Brain microvascular endothelial cell (primary cell): ENCODE measurements at regions not wholly inside any gene's neighbourhood (a gene's known extent, or its start where the extent isn't known, plus 50 kb on each side); places are given as distances from the start of the nearest gene placed in this dataset.

Source experiments
- DNase-seq: peaks from one replicate; pipeline ENCODE4 v3.0.0-alpha.2; 2020
- H3K27ac ChIP-seq: fragments of 250-450 bp; sonication (Bioruptor Pico); 2 replicates; pipeline ENCODE4 v1.5.1; 2020; ENCODE audit warnings: mild to moderate bottlenecking, moderate library complexity
- H3K27me3 ChIP-seq: fragments of 250-450 bp; sonication (Bioruptor Pico); replicated peaks from 2 replicates; pipeline ENCODE4 v1.5.1; 2020; ENCODE audit warnings: mild to moderate bottlenecking
- H3K36me3 ChIP-seq: fragments of 250-450 bp; sonication (Bioruptor Pico); replicated peaks from 2 replicates; pipeline ENCODE4 v1.5.1; 2020; ENCODE audit warnings: mild to moderate bottlenecking
- H3K4me3 ChIP-seq: 2 replicates; pipeline ENCODE4 v1.5.1; 2011; ENCODE audit warnings: low read depth, mild to moderate bottlenecking, control low read depth, low read length, moderate library complexity
- in situ Hi-C: cut with HindIII; loops from 2 replicates; pipeline ENCODE4 v1.10.0; 2017; ENCODE audit warnings: low sequenced_read_pairs, low pct_ligation_motif_present
- TF ChIP-seq, protein P1 (sequence below): IDR thresholded peaks from 2 replicates; pipeline ENCODE4 v1.5.1; 2011; ENCODE audit warnings: low read depth, mild to moderate bottlenecking, moderate library complexity, low read length, control low read depth, inconsistent platforms; ENCODE audit errors: missing control alignments

DNA sequence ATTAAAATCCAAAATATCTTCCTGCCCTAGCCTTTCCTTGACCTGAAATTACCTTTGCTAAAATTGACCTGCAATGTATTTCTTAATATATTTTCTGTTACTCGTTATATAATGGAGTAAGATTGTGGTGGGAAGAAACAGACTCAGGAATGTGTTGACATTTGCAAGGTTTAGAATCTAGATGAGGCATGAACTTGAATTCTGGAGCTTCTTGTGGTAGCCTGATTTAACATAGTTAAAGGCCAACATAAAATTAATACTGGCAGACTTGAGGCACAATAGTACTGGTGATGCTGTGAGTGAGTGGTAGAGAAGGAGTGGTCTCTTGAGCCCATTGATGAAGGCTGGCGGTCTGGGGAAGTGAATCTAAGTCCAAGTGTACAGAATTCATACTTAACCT lies 197.9 kb upstream of the SPRY1 start:
- in situ Hi-C loops, result no loop called here
- Histone ChIP-seq H3K4me3 (no peak overlapping the region), H3K27ac (no peak overlapping the region), H3K36me3 (no peaks in the 10 kb centered on the region), H3K27me3 (no peaks in the 10 kb centered on the region)
- TF ChIP-seq, protein P1, sequence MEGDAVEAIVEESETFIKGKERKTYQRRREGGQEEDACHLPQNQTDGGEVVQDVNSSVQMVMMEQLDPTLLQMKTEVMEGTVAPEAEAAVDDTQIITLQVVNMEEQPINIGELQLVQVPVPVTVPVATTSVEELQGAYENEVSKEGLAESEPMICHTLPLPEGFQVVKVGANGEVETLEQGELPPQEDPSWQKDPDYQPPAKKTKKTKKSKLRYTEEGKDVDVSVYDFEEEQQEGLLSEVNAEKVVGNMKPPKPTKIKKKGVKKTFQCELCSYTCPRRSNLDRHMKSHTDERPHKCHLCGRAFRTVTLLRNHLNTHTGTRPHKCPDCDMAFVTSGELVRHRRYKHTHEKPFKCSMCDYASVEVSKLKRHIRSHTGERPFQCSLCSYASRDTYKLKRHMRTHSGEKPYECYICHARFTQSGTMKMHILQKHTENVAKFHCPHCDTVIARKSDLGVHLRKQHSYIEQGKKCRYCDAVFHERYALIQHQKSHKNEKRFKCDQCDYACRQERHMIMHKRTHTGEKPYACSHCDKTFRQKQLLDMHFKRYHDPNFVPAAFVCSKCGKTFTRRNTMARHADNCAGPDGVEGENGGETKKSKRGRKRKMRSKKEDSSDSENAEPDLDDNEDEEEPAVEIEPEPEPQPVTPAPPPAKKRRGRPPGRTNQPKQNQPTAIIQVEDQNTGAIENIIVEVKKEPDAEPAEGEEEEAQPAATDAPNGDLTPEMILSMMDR, result no peak
- no peak for DNase-seq

DNA sequence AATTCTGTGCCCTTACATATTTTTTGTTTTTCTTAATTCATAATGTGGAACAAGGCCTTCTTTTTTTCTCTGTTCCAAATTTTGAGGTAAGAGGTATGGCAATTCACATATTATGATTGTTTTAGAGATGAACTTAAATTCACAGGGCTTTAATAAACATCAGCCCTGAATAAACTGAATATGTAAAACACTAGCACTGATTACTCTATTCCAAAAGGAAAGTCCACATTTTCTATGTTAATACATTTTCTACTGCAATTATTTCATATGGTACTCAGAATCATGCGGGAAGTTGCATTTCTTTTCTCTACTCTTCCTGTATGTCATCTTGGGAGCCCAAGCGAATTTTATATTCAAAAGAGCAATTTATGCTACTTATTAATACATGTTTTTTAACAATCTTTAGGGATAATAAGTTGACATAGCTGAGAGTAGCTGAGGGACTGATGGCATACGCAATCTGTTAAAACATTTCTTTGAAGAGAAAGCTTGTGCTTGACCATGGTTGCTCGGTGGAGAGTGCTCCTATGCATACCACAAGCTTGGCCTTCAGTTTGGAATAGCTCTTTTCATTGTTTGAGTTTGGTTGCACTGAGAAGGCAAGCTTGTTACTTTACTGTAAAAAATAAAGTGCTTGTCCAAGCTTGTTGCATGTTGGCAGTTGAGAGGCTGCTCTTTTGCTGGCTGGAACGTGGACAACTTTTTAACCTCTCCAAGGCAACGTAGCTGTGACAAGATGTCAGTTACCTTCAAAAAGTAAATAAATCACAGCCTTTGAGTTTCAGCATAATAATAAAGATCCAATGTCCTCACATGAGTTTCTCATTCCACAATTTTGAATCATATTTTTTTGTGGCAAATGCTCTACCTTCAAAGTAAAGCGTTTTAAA lies 196.3 kb upstream of the SPRY1 start:
- H3K27ac ChIP-seq, result no peak overlapping the region
- in situ Hi-C loops, result no loop called here
- DNase-seq, result no peak
- H3K27me3 ChIP-seq, result no peaks in the 10 kb centered on the region
- H3K4me3 ChIP-seq, result no peak overlapping the region
- TF ChIP-seq, protein P1, result no peak
- H3K36me3 ChIP-seq, result no peaks in the 10 kb centered on the region

DNA sequence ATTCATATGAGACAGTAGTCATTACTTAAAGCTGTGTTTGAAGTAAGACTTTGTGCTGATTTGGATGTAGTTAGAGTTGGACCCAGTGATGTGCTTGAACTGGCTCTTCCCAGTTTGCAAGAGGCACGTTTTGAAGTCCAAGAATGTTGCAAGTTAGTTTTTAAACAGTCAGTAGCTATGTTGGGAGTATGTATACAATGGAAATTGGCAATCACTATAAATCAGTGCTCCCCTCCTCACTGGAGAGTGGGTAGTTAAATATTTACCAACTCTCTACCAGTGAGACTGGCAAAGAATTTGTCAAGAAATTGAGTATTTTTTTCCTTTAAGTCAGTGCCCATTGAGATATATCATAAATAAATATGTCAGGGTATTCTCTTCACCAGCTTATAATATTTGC lies 191.9 kb upstream of the SPRY1 start:
- in situ Hi-C loops, result no loop called here
- Histone ChIP-seq H3K4me3 (no peak overlapping the region), H3K27me3 (no peaks in the 10 kb centered on the region), H3K27ac (no peak overlapping the region), H3K36me3 (no peaks in the 10 kb centered on the region)
- no peak for DNase-seq
- TF ChIP-seq, protein P1, result no peak

DNA sequence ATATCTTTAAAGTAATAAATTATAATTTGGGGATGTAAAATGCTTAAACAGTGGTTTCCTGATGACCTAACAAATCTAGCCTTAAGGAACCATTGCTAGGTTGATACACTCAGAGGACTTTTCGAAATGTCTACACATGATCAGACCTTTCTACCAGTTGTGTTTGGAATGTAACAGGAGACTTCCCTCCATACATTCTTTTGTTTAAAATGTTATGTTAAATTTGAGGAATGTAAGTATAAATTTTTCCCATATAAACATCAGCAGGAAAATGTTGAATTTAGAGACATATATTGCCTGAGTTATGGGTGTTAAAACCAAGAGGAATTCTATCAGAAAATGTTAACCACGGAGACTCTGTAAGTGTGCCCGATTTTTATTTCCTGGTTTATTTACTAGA lies 190.6 kb upstream of the SPRY1 start:
- TF ChIP-seq, protein P1, result no peak
- Histone ChIP-seq H3K4me3 (no peak overlapping the region), H3K27ac (no peak overlapping the region), H3K36me3 (no peaks in the 10 kb centered on the region), H3K27me3 (no peaks in the 10 kb centered on the region)
- in situ Hi-C loops, result no loop called here
- no peak for DNase-seq

DNA sequence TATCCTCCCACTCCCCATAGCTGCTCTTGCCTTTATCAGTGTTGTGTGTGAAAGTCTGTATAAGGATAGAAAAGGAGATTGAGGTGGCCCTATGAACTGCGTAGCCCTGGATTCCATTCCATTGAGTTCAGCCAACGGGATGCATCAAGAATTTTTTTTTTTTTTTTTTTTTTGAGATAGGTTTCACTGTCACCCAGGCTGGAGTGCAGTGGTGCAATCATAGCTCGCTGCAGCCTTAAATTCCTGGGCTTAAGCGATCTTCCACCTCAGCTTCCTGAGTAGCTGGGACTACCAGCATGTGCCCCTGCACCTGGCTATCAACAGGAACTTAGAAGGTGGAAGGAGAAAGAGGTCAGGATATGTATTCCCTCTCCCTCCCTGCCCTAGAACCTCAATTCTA lies 187.2 kb upstream of the SPRY1 start:
- in situ Hi-C loops, result no loop called here
- H3K4me3 ChIP-seq, result no peak overlapping the region
- H3K27ac ChIP-seq, result peak overlapping the region; percentile 21
- DNase-seq, result peak; percentile 46
- H3K36me3 ChIP-seq, result no peaks in the 10 kb centered on the region
- TF ChIP-seq, protein P1, result no peak
- H3K27me3 ChIP-seq, result no peaks in the 10 kb centered on the region

DNA sequence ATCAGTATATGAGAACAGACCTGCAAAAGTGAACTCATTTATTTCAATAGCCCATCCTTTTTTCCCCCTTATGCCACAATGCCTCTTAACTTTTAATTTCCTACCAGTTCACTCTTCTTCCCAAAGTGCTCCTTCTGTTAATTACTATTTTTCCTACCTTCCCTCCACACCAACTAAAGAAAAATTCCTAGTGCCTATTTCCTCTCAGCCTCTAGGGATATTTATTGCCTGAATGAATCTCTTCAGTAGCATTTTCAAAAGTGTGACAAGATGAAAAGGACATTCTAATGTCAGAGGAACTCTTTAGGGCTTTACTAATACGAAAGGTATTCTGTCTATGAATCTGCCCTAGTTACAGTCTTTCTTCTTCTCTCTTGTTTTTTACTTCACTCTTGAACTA lies 181.1 kb upstream of the SPRY1 start:
- no peak overlapping the region for H3K27ac ChIP-seq
- H3K27me3 ChIP-seq, result no peaks in the 10 kb centered on the region

More for the DNA sequence above, 181.1 kb upstream of the SPRY1 start:
- DNase-seq, result no peak
- H3K36me3 ChIP-seq, result no peaks in the 10 kb centered on the region
- no peak overlapping the region for H3K4me3 ChIP-seq
- TF ChIP-seq, protein P1, result no peak
- in situ Hi-C loops, result no loop called here
